ENCODE measurements at regions not wholly inside any gene's neighbourhood (a gene's known extent, or its start where the extent isn't known, plus 50 kb on each side); places are given as distances from the start of the nearest gene placed in this dataset.
"Not testable (repeated sequence)": the region's sequence is repeated elsewhere in the genome, so short reads cannot be mapped to it uniquely, and the experiment has no call there.

DNA sequence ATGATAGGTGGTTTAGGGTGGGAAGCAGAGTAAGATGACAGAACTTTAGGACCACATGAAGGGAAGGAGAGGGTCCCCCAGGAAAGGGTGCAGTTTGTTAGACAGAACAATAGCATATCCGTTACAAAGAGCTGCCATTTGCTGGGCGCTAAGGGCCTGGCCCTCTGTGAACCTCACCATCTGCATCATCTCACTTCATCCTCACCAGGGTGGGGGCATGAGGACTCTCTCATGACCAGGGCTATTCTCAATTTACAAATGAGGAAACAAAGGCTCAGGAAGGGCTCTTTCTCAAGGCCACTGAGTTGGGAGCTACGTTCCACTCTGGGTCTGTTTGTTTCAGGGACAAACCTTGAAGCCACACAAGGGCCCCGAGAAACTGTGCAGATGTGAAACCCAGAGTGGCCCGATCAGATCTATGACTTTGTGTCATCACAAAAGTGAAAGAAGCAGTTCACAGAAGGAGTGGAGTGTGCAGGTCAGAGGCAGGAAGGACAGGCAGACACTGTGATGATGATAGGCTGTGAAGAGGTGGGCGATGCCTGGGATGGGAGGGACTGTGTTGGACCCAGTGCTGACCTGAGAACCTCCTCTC is 304.8 kb upstream of the PLGLB2 start:
- TF ChIP-seq, protein P1, sequence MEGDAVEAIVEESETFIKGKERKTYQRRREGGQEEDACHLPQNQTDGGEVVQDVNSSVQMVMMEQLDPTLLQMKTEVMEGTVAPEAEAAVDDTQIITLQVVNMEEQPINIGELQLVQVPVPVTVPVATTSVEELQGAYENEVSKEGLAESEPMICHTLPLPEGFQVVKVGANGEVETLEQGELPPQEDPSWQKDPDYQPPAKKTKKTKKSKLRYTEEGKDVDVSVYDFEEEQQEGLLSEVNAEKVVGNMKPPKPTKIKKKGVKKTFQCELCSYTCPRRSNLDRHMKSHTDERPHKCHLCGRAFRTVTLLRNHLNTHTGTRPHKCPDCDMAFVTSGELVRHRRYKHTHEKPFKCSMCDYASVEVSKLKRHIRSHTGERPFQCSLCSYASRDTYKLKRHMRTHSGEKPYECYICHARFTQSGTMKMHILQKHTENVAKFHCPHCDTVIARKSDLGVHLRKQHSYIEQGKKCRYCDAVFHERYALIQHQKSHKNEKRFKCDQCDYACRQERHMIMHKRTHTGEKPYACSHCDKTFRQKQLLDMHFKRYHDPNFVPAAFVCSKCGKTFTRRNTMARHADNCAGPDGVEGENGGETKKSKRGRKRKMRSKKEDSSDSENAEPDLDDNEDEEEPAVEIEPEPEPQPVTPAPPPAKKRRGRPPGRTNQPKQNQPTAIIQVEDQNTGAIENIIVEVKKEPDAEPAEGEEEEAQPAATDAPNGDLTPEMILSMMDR (CRISPR knock-in tag; IDR thresholded peaks at IDR 0.05), result not testable (repeated sequence)
- not testable (repeated sequence) for TF ChIP-seq POLR2AphosphoS5 (IDR thresholded peaks at IDR 0.05; ENCODE audit: low read depth, low read length); ATF2 (CRISPR knock-in tag; IDR thresholded peaks at IDR 0.05); ZNF614 (CRISPR knock-in tag; IDR thresholded peaks at IDR 0.05; ENCODE audit: borderline replicate concordance); JUNB (CRISPR knock-in tag; IDR thresholded peaks at IDR 0.05; ENCODE audit: borderline replicate concordance); POLR2A (IDR thresholded peaks at IDR 0.05; ENCODE audit: insufficient read depth in 1 of 2, low read depth in 2 of 2, low read length in 2 of 2); SMYD3 (CRISPR knock-in tag; IDR thresholded peaks at IDR 0.05); ZNF235 (CRISPR knock-in tag; IDR thresholded peaks at IDR 0.05; ENCODE audit: borderline replicate concordance); ZNF282 (IDR thresholded peaks at IDR 0.05; ENCODE audit: partially characterized antibody); ASH2L (IDR thresholded peaks at IDR 0.05; ENCODE audit: insufficient read length, low read depth, low read length)
- TF ChIP-seq, protein P2, sequence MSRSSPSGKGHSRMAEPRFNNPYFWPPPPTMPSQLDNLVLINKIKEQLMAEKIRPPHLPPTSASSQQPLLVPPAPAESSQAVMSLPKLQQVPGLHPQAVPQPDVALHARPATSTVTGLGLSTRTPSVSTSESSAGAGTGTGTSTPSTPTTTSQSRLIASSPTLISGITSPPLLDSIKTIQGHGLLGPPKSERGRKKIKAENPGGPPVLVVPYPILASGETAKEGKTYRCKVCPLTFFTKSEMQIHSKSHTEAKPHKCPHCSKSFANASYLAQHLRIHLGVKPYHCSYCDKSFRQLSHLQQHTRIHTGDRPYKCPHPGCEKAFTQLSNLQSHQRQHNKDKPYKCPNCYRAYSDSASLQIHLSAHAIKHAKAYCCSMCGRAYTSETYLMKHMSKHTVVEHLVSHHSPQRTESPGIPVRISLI (CRISPR knock-in tag; IDR thresholded peaks at IDR 0.05; ENCODE audit: borderline replicate concordance), result not testable (repeated sequence)
